Daoy (cell line): ENCODE measurements at regions not wholly inside any gene's neighbourhood (a gene's known extent, or its start where the extent isn't known, plus 50 kb on each side); places are given as distances from the start of the nearest gene placed in this dataset.

ENCODE experiments used
- DNase-seq: peaks from one replicate; pipeline ENCODE4 v3.0.0-alpha.2; 2015; ENCODE audit warnings: low read depth

GRCh38 chr3:128569756-128570155, 76.8 kb upstream of the GATA2 start:
- no peak for DNase-seq

- DNase-seq, result no peak
Measured at GRCh38 chr3:128568602-128569490, 75.8 kb upstream of the GATA2 start.

- no peak for DNase-seq
Measured at GRCh38 chr3:128567705-128568356, 74.8 kb upstream of the GATA2 start.

GRCh38 chr3:128567141-128567540, 74.1 kb upstream of the GATA2 start:
- DNase-seq, result no peak

GRCh38 chr3:128563439-128563838, 70.4 kb upstream of the GATA2 start:
- DNase-seq, result no peak

GRCh38 chr3:128561504-128561903, 68.5 kb upstream of the GATA2 start:
- DNase-seq, result no peak

- no peak for DNase-seq
Measured at GRCh38 chr3:128560768-128561167, 67.8 kb upstream of the GATA2 start.

- no peak for DNase-seq
Measured at GRCh38 chr3:128559486-128560225, 66.7 kb upstream of the GATA2 start.

- DNase-seq, result no peak
Measured at GRCh38 chr3:128557531-128558280, 64.7 kb upstream of the GATA2 start.

GRCh38 chr3:128556907-128557306, 63.9 kb upstream of the GATA2 start:
- no peak for DNase-seq

GRCh38 chr3:128556384-128556783, 63.4 kb upstream of the GATA2 start:
- DNase-seq, result no peak

- DNase-seq, result no peak
Measured at GRCh38 chr3:128555841-128556240, 62.8 kb upstream of the GATA2 start.

GRCh38 chr3:128555098-128555825, 62.3 kb upstream of the GATA2 start:
- DNase-seq, result no peak

- DNase-seq, result no peak
Measured at GRCh38 chr3:128554465-128555097, 61.6 kb upstream of the GATA2 start.

GRCh38 chr3:128554100-128554464, 61.1 kb upstream of the GATA2 start:
- peak; percentile 58 for DNase-seq

GRCh38 chr3:128553560-128553959, 60.6 kb upstream of the GATA2 start:
- DNase-seq, result no peak

GRCh38 chr3:128551867-128552266, 58.9 kb upstream of the GATA2 start:
- DNase-seq, result no peak

- no peak for DNase-seq
Measured at GRCh38 chr3:128551451-128551850, 58.5 kb upstream of the GATA2 start.

- no peak for DNase-seq
Measured at GRCh38 chr3:128550471-128551126, 57.6 kb upstream of the GATA2 start.

GRCh38 chr3:128550113-128550440, 57.1 kb upstream of the GATA2 start:
- no peak for DNase-seq
